HL-60 (cell line): ENCODE measurements at regions not wholly inside any gene's neighbourhood (a gene's known extent, or its start where the extent isn't known, plus 50 kb on each side); places are given as distances from the start of the nearest gene placed in this dataset.

ENCODE experiments used
- DNase-seq, 2 experiments: peaks; one replicate each; pipeline ENCODE4 v3.0.0-alpha.2; 2010 to 2020; ENCODE audit warnings: low read depth in 1 of 2, low spot score in 1 of 2
- H3K27ac ChIP-seq: fragments of 250-450 bp; sonication (Bioruptor Pico); replicated peaks from 2 replicates; pipeline ENCODE4 v1.5.1; 2020; ENCODE audit warnings: mild to moderate bottlenecking, moderate library complexity
- H3K27me3 ChIP-seq: fragments of 250-450 bp; sonication (Bioruptor Pico); 2 replicates; pipeline ENCODE4 v1.5.1; 2021; ENCODE audit warnings: mild to moderate bottlenecking, moderate library complexity; ENCODE audit not compliant: insufficient read depth, poor library complexity, severe bottlenecking
- H3K4me3 ChIP-seq: replicated peaks from 2 replicates; pipeline ENCODE4 v1.5.1; 2011; ENCODE audit warnings: mild to moderate bottlenecking, control low read depth, low read length; ENCODE audit not compliant: insufficient read depth
- CTCF ChIP-seq: IDR thresholded peaks from one replicate; pipeline ENCODE4 v1.5.1; 2011; ENCODE audit warnings: low read length, control low read depth, inconsistent platforms; ENCODE audit not compliant: insufficient read depth
- GABPA ChIP-seq: IDR thresholded peaks from 2 replicates; pipeline ENCODE4 v1.6.1; 2012; ENCODE audit warnings: low read depth
- POLR2AphosphoS5 ChIP-seq: IDR thresholded peaks from 2 replicates; pipeline ENCODE4 v1.6.1; 2012; ENCODE audit warnings: low read depth
- REST ChIP-seq: IDR thresholded peaks from 2 replicates; pipeline ENCODE4 v1.6.1; 2012; ENCODE audit warnings: low read depth; ENCODE audit not compliant: insufficient replicate concordance
- SPI1 ChIP-seq: IDR thresholded peaks from 2 replicates; pipeline ENCODE4 v1.6.1; 2012; ENCODE audit warnings: low read depth, mild to moderate bottlenecking, borderline replicate concordance

GRCh38 chr6:72559067-72559466 is 62.8 kb upstream of the KCNQ5 start:
- TF ChIP-seq REST (no peak), CTCF (no peak), SPI1 (peak; percentile 83)
- H3K27me3 ChIP-seq, result no peaks in the 10 kb centered on the region
- H3K4me3 ChIP-seq, result no peak overlapping the region
- DNase-seq, result no peak
- no peak overlapping the region for H3K27ac ChIP-seq

- no peak overlapping the region for H3K27ac ChIP-seq
- no peak for DNase-seq
- H3K27me3 ChIP-seq, result no peaks in the 10 kb centered on the region
- no peak overlapping the region for H3K4me3 ChIP-seq
- TF ChIP-seq SPI1 (no peak), CTCF (no peak), GABPA (no peak), POLR2AphosphoS5 (no peak), REST (no peak)
Observed at GRCh38 chr6:72559555-72559954, 62.3 kb upstream of the KCNQ5 start.

- H3K4me3 ChIP-seq, result no peak overlapping the region
Observed at GRCh38 chr6:72560721-72561593, 60.9 kb upstream of the KCNQ5 start.

More at GRCh38 chr6:72560721-72561593, 60.9 kb upstream of the KCNQ5 start:
- no peaks in the 10 kb centered on the region for H3K27me3 ChIP-seq
- H3K27ac ChIP-seq, result no peak overlapping the region
- DNase-seq, result no peak
- no peak for TF ChIP-seq CTCF
- TF ChIP-seq POLR2AphosphoS5, result no peak
- TF ChIP-seq GABPA, result no peak
- TF ChIP-seq REST, result no peak
